ENCODE measurements at regions not wholly inside any gene's neighbourhood (a gene's known extent, or its start where the extent isn't known, plus 50 kb on each side); places are given as distances from the start of the nearest gene placed in this dataset.

DNA sequence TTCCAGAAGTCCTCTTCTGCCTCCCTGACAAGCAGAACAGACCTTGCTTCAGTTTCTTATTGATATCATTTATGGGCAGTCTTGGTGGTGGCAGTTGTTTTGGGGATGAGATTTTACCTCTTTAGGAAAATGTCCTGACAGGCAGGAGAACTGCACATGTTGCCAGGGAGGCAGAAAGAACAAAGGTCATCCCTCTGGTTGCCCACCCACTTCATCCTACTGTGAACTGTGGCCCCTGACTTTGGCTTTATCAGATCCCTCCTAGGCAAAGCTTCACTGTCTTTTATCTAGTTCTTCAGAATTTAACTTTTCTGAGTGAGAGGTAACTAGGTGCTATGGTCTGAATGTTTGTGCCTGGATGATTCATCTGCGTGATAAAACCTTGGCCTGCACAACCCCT, 2071.3 kb upstream of the CELF4 start:
- Histone ChIP-seq H3F3A (ENCODE audit: insufficient read depth, low read length) (no peaks in the 10 kb centered on the region), H4K20me1 (ENCODE audit: insufficient read depth, low read length) (no peaks in the 10 kb centered on the region), H3K9me2 (ENCODE audit: low read depth, low read length) (no peaks in the 10 kb centered on the region), H3K4me1 (ENCODE audit: insufficient read depth, low read length, severe bottlenecking) (no peaks in the 10 kb centered on the region), H3K79me2 (ENCODE audit: insufficient read depth, low read length) (no peaks in the 10 kb centered on the region), H2AFZ (ENCODE audit: low read length) (no peak overlapping the region), H3K9ac (ENCODE audit: low read length) (no peak overlapping the region), H3K27ac (ENCODE audit: low read depth, low read length, poor library complexity, severe bottlenecking) (no peak overlapping the region), H3K4me2 (ENCODE audit: low read length) (no peak overlapping the region), H3K4me3 (ENCODE audit: low read depth, low read length, poor library complexity, severe bottlenecking) (no peak overlapping the region), H3K9me3 (ENCODE audit: low read length) (no peaks in the 10 kb centered on the region), H3K36me3 (ENCODE audit: insufficient read depth, low read length) (no peaks in the 10 kb centered on the region), H3K27me3 (ENCODE audit: insufficient read depth, low read length) (no peaks in the 10 kb centered on the region)
- TF ChIP-seq EZH2 (IDR thresholded peaks at IDR 0.05; ENCODE audit: borderline replicate concordance, low read length), result no peak
- TF ChIP-seq, protein P1, sequence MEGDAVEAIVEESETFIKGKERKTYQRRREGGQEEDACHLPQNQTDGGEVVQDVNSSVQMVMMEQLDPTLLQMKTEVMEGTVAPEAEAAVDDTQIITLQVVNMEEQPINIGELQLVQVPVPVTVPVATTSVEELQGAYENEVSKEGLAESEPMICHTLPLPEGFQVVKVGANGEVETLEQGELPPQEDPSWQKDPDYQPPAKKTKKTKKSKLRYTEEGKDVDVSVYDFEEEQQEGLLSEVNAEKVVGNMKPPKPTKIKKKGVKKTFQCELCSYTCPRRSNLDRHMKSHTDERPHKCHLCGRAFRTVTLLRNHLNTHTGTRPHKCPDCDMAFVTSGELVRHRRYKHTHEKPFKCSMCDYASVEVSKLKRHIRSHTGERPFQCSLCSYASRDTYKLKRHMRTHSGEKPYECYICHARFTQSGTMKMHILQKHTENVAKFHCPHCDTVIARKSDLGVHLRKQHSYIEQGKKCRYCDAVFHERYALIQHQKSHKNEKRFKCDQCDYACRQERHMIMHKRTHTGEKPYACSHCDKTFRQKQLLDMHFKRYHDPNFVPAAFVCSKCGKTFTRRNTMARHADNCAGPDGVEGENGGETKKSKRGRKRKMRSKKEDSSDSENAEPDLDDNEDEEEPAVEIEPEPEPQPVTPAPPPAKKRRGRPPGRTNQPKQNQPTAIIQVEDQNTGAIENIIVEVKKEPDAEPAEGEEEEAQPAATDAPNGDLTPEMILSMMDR (IDR thresholded peaks at IDR 0.05; ENCODE audit: low read length), result no peak

DNA sequence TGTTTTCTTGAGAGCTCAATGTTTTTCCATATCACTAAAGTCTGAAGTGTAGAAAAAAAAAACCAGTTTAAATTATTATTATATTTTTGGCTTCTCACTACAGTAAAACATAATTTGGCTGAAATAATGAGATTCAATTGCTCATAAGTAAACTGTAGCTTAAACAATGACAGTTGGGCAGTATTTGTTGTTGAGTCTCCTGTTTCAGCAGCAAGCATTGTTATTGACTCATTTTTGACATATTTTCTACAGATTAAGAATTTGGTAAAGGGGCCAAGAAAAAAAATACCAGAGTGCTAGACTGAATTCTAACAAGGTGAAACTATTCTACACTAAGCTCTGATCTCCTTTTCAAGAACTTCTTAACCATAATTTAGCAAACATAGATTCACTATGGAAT, 2070.4 kb upstream of the CELF4 start:
- Histone ChIP-seq H2AFZ (ENCODE audit: low read length) (no peak overlapping the region), H3K79me2 (ENCODE audit: insufficient read depth, low read length) (no peaks in the 10 kb centered on the region), H3K9me3 (ENCODE audit: low read length) (no peaks in the 10 kb centered on the region), H4K20me1 (ENCODE audit: insufficient read depth, low read length) (no peaks in the 10 kb centered on the region), H3K9me2 (ENCODE audit: low read depth, low read length) (no peaks in the 10 kb centered on the region), H3K4me2 (ENCODE audit: low read length) (no peak overlapping the region), H3K27me3 (ENCODE audit: insufficient read depth, low read length) (no peaks in the 10 kb centered on the region), H3K27ac (ENCODE audit: low read depth, low read length, poor library complexity, severe bottlenecking) (no peak overlapping the region), H3K4me3 (ENCODE audit: low read depth, low read length, poor library complexity, severe bottlenecking) (no peak overlapping the region), H3K9ac (ENCODE audit: low read length) (no peak overlapping the region), H3F3A (ENCODE audit: insufficient read depth, low read length) (no peaks in the 10 kb centered on the region), H3K36me3 (ENCODE audit: insufficient read depth, low read length) (no peaks in the 10 kb centered on the region), H3K4me1 (ENCODE audit: insufficient read depth, low read length, severe bottlenecking) (no peaks in the 10 kb centered on the region)
- TF ChIP-seq, protein P1 (IDR thresholded peaks at IDR 0.05; ENCODE audit: low read length), result no peak
- TF ChIP-seq EZH2 (IDR thresholded peaks at IDR 0.05; ENCODE audit: borderline replicate concordance, low read length), result no peak

DNA sequence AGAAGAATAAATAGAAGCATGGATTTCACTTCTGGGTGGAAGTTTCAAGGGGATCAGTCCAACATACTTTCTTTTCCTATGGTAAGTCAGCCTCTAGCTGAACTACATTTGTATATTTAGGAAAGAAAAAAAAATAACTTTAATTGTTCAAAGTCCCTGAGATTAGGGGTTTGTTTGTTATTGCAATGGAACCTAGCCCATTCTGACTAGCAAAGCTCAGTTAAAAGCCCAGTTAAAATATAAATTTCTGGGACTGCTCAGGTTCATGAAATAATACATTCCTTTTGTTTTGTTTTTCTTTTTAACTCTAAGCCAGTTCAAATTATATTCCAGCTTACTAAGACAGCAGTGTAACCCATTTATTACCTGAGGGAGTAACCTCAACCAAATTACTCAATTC, 2069.6 kb upstream of the CELF4 start:
- Histone ChIP-seq H3K79me2 (ENCODE audit: insufficient read depth, low read length) (no peaks in the 10 kb centered on the region), H4K20me1 (ENCODE audit: insufficient read depth, low read length) (no peaks in the 10 kb centered on the region), H3K36me3 (ENCODE audit: insufficient read depth, low read length) (no peaks in the 10 kb centered on the region), H3K4me2 (ENCODE audit: low read length) (no peak overlapping the region), H3K27me3 (ENCODE audit: insufficient read depth, low read length) (no peaks in the 10 kb centered on the region), H3K27ac (ENCODE audit: low read depth, low read length, poor library complexity, severe bottlenecking) (no peak overlapping the region), H3K9me3 (ENCODE audit: low read length) (no peaks in the 10 kb centered on the region), H3K4me3 (ENCODE audit: low read depth, low read length, poor library complexity, severe bottlenecking) (no peak overlapping the region), H3K4me1 (ENCODE audit: insufficient read depth, low read length, severe bottlenecking) (no peaks in the 10 kb centered on the region), H3K9ac (ENCODE audit: low read length) (no peak overlapping the region), H3F3A (ENCODE audit: insufficient read depth, low read length) (no peaks in the 10 kb centered on the region), H3K9me2 (ENCODE audit: low read depth, low read length) (no peaks in the 10 kb centered on the region), H2AFZ (ENCODE audit: low read length) (no peak overlapping the region)
- TF ChIP-seq, protein P1 (IDR thresholded peaks at IDR 0.05; ENCODE audit: low read length), result no peak
- TF ChIP-seq EZH2 (IDR thresholded peaks at IDR 0.05; ENCODE audit: borderline replicate concordance, low read length), result no peak
